A172 (cell line): ENCODE measurements at regions not wholly inside any gene's neighbourhood (a gene's known extent, or its start where the extent isn't known, plus 50 kb on each side); places are given as distances from the start of the nearest gene placed in this dataset.

Experiments used
- DNase-seq: peaks from one replicate; pipeline ENCODE4 v3.0.0-alpha.2; 2015; ENCODE audit warnings: low spot score

DNA sequence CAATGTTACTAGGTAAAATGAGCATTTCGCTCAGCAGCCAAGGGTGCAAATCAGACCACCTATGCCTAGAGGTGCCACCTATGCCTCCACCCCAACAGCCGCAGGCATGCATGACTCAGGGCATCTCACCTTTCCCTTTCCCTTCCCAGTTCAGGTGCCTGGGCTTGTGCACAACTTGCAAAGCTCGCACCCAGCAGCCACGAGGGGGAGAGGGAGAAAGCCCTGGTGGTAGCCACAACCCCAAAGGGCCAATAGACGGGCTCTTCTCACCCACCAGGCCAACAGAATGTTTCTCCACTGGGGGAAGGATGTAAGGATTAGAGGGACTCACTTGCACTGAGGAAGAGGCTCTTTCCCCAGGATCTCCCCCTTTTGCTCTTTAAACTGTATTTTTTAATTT lies 462.3 kb upstream of the PCDH15 start:
- no peak for DNase-seq

GRCh38 chr10:55242544-55242943 lies 441.5 kb upstream of the PCDH15 start:
- DNase-seq, result no peak

- DNase-seq, result no peak
These were observed 436.4 kb upstream of the PCDH15 start for GRCh38 chr10:55237462-55237861.

DNA sequence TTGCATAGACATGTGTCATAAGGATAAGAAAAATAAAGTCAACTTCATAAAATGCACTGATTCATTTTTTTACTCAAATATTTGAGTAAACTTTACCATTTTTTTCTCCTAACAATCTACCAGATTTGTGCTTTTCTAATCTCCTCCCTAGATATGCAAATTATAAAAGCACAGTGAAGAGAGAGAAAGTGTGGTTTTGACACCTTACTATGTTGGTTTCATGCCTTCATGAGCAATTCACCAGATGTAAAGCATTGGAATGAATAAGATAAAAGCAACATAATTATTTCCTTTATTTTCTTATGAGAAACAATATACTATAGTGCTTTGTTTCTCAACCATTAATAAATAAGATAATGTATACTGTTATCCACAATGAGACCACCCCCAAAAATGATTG lies 432.5 kb upstream of the PCDH15 start:
- DNase-seq, result no peak

DNA sequence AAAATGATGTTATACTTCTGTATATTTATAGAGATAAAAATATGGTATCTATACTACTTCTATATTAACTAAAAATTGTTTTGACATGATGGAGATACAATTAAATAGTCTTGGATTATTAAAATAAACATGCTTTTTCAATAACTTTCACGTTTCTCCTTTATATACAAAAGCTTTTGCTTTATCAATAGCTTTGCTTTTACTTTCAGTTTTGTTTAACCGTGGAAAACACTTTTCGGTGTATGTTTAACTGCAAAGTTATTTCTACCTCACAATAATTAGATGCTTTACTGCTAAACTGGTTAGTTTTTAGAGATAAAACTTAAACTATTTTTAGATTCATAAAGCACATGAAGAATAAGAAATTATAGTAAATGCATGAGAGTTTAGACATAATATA lies 432.1 kb upstream of the PCDH15 start:
- DNase-seq, result no peak

- no peak for DNase-seq
These were observed 431.5 kb upstream of the PCDH15 start for GRCh38 chr10:55232553-55232952.

DNA sequence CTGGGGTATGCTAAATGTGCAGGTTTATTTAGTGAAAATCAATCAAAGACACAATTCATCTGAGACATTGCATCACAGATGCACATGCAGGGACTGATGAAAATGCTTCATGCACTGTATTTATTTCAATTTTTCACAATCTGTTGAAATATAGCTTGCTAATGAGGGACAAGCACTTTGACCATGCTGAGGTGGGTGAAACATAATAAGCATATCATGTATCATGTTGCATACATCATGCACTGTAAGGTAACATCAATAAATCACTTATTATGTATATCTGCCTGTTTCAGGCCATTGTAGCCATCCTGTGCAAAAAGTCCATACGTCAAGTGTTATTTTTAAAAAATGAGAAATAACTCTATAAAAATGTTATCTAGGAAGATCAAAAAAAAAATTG lies 426.9 kb upstream of the PCDH15 start:
- DNase-seq, result no peak

- DNase-seq, result no peak
These were observed 423.2 kb upstream of the PCDH15 start for GRCh38 chr10:55224007-55224781.

DNA sequence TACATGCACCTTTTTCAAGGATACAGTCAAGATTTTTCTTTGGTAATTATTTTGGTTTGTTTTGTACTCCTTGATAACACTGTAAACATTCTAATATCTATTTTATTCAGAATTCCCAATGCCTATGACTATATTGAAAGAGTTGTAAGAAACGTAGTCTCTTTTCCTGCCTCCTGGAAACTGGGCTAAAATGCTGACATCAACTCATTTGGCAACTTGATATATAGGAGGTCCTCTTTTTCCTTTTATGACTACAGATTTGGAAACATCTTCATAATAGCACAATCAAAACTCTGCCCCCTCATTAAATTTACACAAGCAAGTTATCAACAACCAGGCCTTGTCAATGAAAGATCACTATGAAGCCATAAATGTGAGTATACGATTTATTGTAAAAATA lies 422.3 kb upstream of the PCDH15 start:
- DNase-seq, result no peak

GRCh38 chr10:55220975-55221374 lies 419.9 kb upstream of the PCDH15 start:
- no peak for DNase-seq

DNA sequence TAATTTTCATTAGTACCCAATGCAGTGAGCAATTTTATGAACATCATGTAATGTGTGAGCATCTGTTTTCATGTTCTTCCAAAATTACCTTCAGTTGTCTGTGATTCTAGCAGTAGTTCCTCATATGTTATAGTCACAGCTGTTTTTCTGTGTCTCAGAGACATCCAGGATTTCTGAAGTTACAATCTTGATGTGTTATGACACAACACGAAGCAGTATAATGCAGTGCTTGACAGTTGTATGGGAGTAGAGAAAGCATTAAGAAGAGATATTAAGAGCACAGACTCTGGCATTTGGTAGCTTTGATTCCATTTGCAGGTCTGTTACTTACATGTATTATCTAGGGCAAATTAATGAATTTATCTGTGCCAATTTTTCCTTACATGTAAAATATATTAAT lies 414.7 kb upstream of the PCDH15 start:
- DNase-seq, result no peak

GRCh38 chr10:55214608-55215007 lies 413.6 kb upstream of the PCDH15 start:
- no peak for DNase-seq

GRCh38 chr10:55212051-55212450 lies 411.0 kb upstream of the PCDH15 start:
- no peak for DNase-seq

DNA sequence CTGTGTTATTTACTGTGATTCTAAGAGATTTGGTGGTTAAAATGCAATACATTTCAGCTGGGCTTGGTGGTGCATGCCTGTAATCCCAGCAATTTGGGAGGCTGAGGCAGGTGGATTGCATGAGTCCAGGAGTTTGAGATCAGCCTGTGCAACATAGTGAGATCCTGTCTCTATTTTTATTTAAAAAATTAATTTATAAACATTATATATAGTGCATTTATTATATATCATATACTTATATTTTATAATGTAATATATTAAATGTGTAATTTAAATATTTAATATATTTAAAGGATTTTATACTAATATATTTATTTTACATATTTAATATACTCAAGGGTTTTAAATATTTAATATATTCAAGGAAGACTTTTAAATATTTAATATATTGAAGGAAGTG lies 402.8 kb upstream of the PCDH15 start:
- DNase-seq, result no peak

GRCh38 chr10:55203319-55203718 lies 402.3 kb upstream of the PCDH15 start:
- peak; percentile 18 for DNase-seq

- DNase-seq, result no peak
These were observed 399.0 kb upstream of the PCDH15 start for GRCh38 chr10:55200020-55200419.

GRCh38 chr10:55191236-55191860 lies 390.3 kb upstream of the PCDH15 start:
- no peak for DNase-seq

DNA sequence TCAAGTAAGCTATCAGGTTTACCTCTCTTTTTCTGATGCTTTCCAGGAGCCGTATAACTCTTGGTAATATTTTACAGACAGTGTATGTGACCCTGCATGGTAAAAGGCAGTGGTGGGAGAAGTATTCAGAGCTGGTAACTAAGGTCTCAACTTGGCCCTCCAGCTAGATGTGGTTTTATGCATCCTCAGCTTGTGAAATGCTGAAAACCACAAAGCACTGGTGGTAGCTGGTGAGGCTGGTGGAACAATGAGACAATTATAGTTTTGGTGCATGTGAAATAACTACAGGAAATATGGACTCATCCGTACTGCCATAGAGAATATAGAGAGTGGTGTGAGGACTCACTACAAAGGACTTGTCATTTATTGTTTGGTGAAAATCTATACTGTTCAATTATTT lies 383.0 kb upstream of the PCDH15 start:
- DNase-seq, result peak; percentile 40

GRCh38 chr10:55180357-55180756 lies 379.3 kb upstream of the PCDH15 start:
- no peak for DNase-seq

DNA sequence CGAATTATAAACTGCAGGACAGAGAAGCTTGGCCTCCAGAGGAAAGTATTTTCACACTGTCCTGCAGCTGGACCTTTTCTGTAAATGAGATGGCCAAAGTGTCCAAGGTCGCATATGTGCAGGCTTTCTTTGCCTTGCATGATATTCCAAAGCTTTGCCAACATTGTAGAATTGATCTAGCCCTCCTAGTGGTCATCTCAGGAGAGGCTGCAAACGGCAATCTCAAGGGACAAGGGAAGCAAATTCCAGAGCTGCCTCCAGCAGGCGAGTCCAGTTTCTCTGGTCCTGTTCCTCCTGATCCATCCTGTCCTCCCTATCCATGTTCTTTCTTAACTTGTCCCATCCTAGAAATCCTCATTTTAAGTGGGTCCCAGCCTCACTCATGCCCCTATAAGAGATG lies 373.4 kb upstream of the PCDH15 start:
- DNase-seq, result no peak

GRCh38 chr10:55169493-55169892 lies 368.5 kb upstream of the PCDH15 start:
- DNase-seq, result no peak

- no peak for DNase-seq
These were observed 367.3 kb upstream of the PCDH15 start for GRCh38 chr10:55168343-55168742.

GRCh38 chr10:55163388-55163979 lies 362.5 kb upstream of the PCDH15 start:
- DNase-seq, result peak; percentile 19
